DND-41 (cell line): ENCODE measurements at regions not wholly inside any gene's neighbourhood (a gene's known extent, or its start where the extent isn't known, plus 50 kb on each side); places are given as distances from the start of the nearest gene placed in this dataset.

Experiments
- EZH2 ChIP-seq: IDR thresholded peaks from 3 replicates; pipeline ENCODE4 v1.6.1; 2012; ENCODE audit warnings: borderline replicate concordance, low read depth, mild to moderate bottlenecking, moderate library complexity, low read length, inconsistent platforms; ENCODE audit not compliant: severe bottlenecking
- TF ChIP-seq, protein P1 (sequence below): IDR thresholded peaks from 2 replicates; pipeline ENCODE4 v1.5.1; 2012; ENCODE audit warnings: borderline replicate concordance, low read length, moderate library complexity, mild to moderate bottlenecking; ENCODE audit not compliant: poor library complexity, severe bottlenecking; ENCODE audit errors: extremely low read depth

DNA sequence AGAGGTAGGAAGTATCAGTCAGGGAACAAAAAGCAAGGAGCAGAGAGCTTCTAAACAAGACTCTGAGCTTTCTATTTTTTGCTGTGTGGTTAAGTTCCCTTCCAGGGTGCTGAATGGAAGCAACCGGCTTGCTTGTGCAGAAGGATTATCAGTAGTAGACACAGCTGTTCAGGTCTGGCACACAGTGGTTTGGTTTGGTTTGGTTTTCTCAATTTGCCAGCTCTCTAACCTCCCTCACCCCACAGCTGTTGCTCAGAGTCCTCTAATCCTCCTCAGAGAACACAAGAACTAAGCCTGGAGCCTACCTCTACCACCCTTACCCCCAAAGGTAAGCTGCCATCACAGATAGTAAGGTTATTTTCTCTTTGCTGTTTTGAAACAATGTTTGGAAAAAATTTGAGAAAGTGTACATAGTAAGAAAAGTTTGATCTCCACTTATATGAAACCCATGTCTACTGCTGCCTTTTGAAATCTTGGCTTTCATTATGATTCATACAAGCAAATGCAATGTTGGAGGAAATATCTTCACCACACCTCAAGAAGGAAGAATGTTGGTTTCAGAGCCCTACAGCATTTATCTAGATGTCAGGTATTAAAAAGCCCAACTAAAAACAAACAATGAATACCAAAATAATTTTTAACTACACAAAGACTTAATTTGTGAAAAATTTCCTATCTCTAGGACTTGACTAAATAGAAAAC lies 255.3 kb downstream of the NR4A2 start:
- TF ChIP-seq, protein P1, sequence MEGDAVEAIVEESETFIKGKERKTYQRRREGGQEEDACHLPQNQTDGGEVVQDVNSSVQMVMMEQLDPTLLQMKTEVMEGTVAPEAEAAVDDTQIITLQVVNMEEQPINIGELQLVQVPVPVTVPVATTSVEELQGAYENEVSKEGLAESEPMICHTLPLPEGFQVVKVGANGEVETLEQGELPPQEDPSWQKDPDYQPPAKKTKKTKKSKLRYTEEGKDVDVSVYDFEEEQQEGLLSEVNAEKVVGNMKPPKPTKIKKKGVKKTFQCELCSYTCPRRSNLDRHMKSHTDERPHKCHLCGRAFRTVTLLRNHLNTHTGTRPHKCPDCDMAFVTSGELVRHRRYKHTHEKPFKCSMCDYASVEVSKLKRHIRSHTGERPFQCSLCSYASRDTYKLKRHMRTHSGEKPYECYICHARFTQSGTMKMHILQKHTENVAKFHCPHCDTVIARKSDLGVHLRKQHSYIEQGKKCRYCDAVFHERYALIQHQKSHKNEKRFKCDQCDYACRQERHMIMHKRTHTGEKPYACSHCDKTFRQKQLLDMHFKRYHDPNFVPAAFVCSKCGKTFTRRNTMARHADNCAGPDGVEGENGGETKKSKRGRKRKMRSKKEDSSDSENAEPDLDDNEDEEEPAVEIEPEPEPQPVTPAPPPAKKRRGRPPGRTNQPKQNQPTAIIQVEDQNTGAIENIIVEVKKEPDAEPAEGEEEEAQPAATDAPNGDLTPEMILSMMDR = no peak
- TF ChIP-seq EZH2 = no peak
